ENCODE measurements at regions not wholly inside any gene's neighbourhood (a gene's known extent, or its start where the extent isn't known, plus 50 kb on each side); places are given as distances from the start of the nearest gene placed in this dataset.

DNA sequence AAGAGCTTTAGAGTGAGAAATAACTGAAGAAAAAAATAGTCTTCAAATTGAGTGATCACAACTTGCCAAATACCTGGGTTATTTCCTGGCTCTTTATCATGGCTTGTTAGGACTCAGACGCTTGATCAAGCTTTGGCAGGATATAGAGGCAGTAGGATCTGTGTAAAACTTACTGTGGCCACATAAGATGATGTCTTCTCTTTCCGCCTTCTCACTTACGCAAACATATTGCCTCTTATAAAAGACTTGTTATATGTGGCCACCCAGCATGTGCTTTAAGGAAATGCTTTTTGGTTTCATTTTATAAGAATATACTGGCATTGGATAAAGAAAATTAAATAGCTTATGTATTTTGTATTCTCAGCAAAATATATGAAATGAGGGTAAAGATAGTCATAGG, 101.8 kb upstream of the AKIRIN2 start:
- TF ChIP-seq RARB (CRISPR knock-in tag; IDR thresholded peaks at IDR 0.05) (no peak), OSR1 (CRISPR knock-in tag; IDR thresholded peaks at IDR 0.05) (no peak), GLIS3 (CRISPR knock-in tag; IDR thresholded peaks at IDR 0.05) (no peak), ARNTL (CRISPR knock-in tag; IDR thresholded peaks at IDR 0.05; ENCODE audit: borderline replicate concordance, low read depth) (no peak), ZFP30 (CRISPR knock-in tag; IDR thresholded peaks at IDR 0.05) (no peak)
- TF ChIP-seq, protein P1, sequence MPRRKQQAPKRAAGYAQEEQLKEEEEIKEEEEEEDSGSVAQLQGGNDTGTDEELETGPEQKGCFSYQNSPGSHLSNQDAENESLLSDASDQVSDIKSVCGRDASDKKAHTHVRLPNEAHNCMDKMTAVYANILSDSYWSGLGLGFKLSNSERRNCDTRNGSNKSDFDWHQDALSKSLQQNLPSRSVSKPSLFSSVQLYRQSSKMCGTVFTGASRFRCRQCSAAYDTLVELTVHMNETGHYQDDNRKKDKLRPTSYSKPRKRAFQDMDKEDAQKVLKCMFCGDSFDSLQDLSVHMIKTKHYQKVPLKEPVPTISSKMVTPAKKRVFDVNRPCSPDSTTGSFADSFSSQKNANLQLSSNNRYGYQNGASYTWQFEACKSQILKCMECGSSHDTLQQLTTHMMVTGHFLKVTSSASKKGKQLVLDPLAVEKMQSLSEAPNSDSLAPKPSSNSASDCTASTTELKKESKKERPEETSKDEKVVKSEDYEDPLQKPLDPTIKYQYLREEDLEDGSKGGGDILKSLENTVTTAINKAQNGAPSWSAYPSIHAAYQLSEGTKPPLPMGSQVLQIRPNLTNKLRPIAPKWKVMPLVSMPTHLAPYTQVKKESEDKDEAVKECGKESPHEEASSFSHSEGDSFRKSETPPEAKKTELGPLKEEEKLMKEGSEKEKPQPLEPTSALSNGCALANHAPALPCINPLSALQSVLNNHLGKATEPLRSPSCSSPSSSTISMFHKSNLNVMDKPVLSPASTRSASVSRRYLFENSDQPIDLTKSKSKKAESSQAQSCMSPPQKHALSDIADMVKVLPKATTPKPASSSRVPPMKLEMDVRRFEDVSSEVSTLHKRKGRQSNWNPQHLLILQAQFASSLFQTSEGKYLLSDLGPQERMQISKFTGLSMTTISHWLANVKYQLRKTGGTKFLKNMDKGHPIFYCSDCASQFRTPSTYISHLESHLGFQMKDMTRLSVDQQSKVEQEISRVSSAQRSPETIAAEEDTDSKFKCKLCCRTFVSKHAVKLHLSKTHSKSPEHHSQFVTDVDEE (CRISPR knock-in tag; IDR thresholded peaks at IDR 0.05) = no peak
- TF ChIP-seq, protein P2, sequence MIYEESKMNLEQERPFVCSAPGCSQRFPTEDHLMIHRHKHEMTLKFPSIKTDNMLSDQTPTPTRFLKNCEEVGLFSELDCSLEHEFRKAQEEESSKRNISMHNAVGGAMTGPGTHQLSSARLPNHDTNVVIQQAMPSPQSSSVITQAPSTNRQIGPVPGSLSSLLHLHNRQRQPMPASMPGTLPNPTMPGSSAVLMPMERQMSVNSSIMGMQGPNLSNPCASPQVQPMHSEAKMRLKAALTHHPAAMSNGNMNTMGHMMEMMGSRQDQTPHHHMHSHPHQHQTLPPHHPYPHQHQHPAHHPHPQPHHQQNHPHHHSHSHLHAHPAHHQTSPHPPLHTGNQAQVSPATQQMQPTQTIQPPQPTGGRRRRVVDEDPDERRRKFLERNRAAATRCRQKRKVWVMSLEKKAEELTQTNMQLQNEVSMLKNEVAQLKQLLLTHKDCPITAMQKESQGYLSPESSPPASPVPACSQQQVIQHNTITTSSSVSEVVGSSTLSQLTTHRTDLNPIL (CRISPR knock-in tag; IDR thresholded peaks at IDR 0.05; ENCODE audit: low read depth) = no peak
